Loucy (cell line): ENCODE measurements at regions not wholly inside any gene's neighbourhood (a gene's known extent, or its start where the extent isn't known, plus 50 kb on each side); places are given as distances from the start of the nearest gene placed in this dataset.

Experiments used
- EZH2phosphoT487 ChIP-seq: fragments of 200-600 bp; IDR thresholded peaks from 2 replicates; pipeline ENCODE4 v1.6.1; 2018; ENCODE audit warnings: antibody characterized with exemption, mild to moderate bottlenecking, moderate library complexity, borderline replicate concordance
- TF ChIP-seq, protein P1 (sequence below): fragments of 200-600 bp; sonication (generic); conservative IDR thresholded peaks from 2 replicates; pipeline ENCODE4 v1.5.1; 2014; ENCODE audit warnings: mild to moderate bottlenecking, antibody characterized with exemption, low read length

DNA sequence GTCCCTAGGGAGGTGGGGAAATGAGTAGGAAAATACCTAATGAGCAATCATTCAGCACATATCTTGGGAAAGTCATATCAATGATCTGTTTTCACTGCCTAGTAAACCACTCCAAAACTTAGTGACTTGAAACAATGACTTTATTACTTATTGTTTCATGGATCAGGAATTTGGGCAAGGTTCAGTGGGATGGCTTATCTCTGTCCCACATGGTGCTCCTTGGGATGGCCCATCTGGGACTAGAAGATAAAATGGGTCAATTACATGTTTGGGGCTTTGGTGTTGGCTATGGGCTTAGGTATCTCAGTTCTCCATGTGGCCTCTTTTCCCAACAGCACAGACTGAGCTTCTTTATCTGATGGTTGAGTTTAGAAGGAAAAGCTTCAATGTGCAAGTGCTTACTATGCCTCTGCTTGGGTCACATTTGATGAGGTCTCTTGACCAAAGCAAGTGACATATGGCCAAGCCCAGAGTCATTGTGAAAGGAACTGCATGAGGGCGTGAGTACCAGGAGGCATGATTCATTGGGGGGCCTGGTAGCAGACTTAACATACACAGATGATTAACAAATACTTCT, 218.1 kb upstream of the TNP1 start:
- TF ChIP-seq, protein P1, sequence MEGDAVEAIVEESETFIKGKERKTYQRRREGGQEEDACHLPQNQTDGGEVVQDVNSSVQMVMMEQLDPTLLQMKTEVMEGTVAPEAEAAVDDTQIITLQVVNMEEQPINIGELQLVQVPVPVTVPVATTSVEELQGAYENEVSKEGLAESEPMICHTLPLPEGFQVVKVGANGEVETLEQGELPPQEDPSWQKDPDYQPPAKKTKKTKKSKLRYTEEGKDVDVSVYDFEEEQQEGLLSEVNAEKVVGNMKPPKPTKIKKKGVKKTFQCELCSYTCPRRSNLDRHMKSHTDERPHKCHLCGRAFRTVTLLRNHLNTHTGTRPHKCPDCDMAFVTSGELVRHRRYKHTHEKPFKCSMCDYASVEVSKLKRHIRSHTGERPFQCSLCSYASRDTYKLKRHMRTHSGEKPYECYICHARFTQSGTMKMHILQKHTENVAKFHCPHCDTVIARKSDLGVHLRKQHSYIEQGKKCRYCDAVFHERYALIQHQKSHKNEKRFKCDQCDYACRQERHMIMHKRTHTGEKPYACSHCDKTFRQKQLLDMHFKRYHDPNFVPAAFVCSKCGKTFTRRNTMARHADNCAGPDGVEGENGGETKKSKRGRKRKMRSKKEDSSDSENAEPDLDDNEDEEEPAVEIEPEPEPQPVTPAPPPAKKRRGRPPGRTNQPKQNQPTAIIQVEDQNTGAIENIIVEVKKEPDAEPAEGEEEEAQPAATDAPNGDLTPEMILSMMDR, result no peak
- no peak for TF ChIP-seq EZH2phosphoT487
